ENCODE measurements at regions not wholly inside any gene's neighbourhood (a gene's known extent, or its start where the extent isn't known, plus 50 kb on each side); places are given as distances from the start of the nearest gene placed in this dataset.

DNA sequence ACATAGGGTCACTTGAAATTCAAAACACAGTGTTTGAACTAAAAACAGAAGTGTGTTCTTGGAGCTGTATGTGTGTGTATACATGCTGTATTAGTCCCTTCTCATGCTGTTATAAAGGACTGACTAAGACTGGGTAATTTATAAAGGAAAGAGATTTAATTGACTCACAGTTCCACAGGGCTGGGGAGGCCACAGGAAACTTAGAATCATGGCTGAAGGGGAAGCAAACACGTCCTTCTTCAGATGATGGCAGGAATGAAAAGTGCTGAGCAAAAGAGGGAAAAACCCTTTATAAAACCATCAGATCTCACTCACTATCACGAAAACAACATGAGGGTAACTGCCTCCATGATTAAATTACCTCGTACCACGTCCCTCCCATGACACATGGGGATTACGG lies 224.1 kb downstream of the BCAT1 start:
- dilution Hi-C loops (cut with MboI; ENCODE audit: extremely low pct_ligation_motif_present, low sequenced_read_pairs) = no loop called here
- H3K36me3 ChIP-seq (ENCODE audit: control insufficient read depth in 2 of 2, extremely low read depth in 1 of 2, insufficient read depth in 2 of 2, low read length in 2 of 2) = no peaks in the 10 kb centered on the region
- intact Hi-C loops (cut with micrococcal nuclease) = loop anchor here (5.0 to 10.0 kb wide), 3 partner anchors 160 to 1523 kb away; no protein-coding TSS in a partner anchor
- CTCF ChIA-PET = no interaction called here
- BruUV-seq (replicated peaks) = no TSS peak
- no peaks in the 10 kb centered on the region for H3K9me1 ChIP-seq (replicated peaks; ENCODE audit: control insufficient read depth, extremely low read depth, insufficient read depth, low read length)
- no peak overlapping the region for H3K4me3 ChIP-seq (replicated peaks in 1 of 3; ENCODE audit: insufficient read depth in 1 of 3, low read depth in 1 of 3, low read length in 3 of 3)
- TF ChIP-seq POLR2AphosphoS5 (IDR thresholded peaks at IDR 0.05; ENCODE audit: insufficient read depth, low read depth, low read length) = no peak
- no peak for TF ChIP-seq EZH2 (IDR thresholded peaks at IDR 0.05; ENCODE audit: borderline replicate concordance, low read depth, low read length, severe bottlenecking)
- TF ChIP-seq FOS (IDR thresholded peaks at IDR 0.05; ENCODE audit: borderline replicate concordance, insufficient read depth, low read length) = no peak
- TF ChIP-seq, protein P1, sequence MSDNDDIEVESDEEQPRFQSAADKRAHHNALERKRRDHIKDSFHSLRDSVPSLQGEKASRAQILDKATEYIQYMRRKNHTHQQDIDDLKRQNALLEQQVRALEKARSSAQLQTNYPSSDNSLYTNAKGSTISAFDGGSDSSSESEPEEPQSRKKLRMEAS (IDR thresholded peaks at IDR 0.05; ENCODE audit: insufficient read depth, insufficient read length) = no peak
- no peak for TF ChIP-seq GATA2 (IDR thresholded peaks at IDR 0.05; ENCODE audit: insufficient read depth, insufficient read length, low read depth, low read length)
- no peak for TF ChIP-seq MYC (IDR thresholded peaks at IDR 0.05; ENCODE audit: low read depth, low read length)
- TF ChIP-seq, protein P2, sequence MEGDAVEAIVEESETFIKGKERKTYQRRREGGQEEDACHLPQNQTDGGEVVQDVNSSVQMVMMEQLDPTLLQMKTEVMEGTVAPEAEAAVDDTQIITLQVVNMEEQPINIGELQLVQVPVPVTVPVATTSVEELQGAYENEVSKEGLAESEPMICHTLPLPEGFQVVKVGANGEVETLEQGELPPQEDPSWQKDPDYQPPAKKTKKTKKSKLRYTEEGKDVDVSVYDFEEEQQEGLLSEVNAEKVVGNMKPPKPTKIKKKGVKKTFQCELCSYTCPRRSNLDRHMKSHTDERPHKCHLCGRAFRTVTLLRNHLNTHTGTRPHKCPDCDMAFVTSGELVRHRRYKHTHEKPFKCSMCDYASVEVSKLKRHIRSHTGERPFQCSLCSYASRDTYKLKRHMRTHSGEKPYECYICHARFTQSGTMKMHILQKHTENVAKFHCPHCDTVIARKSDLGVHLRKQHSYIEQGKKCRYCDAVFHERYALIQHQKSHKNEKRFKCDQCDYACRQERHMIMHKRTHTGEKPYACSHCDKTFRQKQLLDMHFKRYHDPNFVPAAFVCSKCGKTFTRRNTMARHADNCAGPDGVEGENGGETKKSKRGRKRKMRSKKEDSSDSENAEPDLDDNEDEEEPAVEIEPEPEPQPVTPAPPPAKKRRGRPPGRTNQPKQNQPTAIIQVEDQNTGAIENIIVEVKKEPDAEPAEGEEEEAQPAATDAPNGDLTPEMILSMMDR (IDR thresholded peaks at IDR 0.05; ENCODE audit: extremely low read depth in 1 of 2, insufficient read depth in 1 of 2, low read depth in 1 of 2, low read length in 2 of 2) = no peak
- TF ChIP-seq POLR2A (IDR thresholded peaks at IDR 0.05; ENCODE audit: low read depth, low read length) = no peak
- no peak for TF ChIP-seq JUN (IDR thresholded peaks at IDR 0.05; ENCODE audit: borderline replicate concordance, insufficient read depth, insufficient read length, low read depth)
- POLR2A ChIA-PET = no interaction called here
- no peaks in the 10 kb centered on the region for H4K20me1 ChIP-seq (replicated peaks; ENCODE audit: control insufficient read depth, extremely low read depth, insufficient read depth, low read length)
- FAIRE-seq (no peak), DNase-seq (ENCODE audit: low read depth, low spot score) (no peak)
- no peaks in the 10 kb centered on the region for H3K9me3 ChIP-seq (replicated peaks; ENCODE audit: control insufficient read depth, insufficient read depth, low read length)
- H3K9ac ChIP-seq (replicated peaks; ENCODE audit: extremely low read depth, insufficient read depth, low read length) = no peak overlapping the region
- peaks cover 0 to 2% of the 10 kb centered on the region in 2 experiments for H3K27me3 ChIP-seq (ENCODE audit: control insufficient read depth in 2 of 2, insufficient read depth in 2 of 2, low read length in 2 of 2)
- no peaks in the 10 kb centered on the region for H3K79me2 ChIP-seq (ENCODE audit: control insufficient read depth, insufficient read depth, low read length)
- H3K4me2 ChIP-seq (ENCODE audit: insufficient read depth, low read length) = no peak overlapping the region
- H2AFZ ChIP-seq (ENCODE audit: low read depth, low read length) = no peak overlapping the region
- H3K4me1 ChIP-seq (ENCODE audit: control insufficient read depth, extremely low read depth, insufficient read depth, low read length) = no peaks in the 10 kb centered on the region
- H3K27ac ChIP-seq (ENCODE audit: insufficient read depth, low read depth, low read length) = no peak overlapping the region
